ENCODE measurements at regions not wholly inside any gene's neighbourhood (a gene's known extent, or its start where the extent isn't known, plus 50 kb on each side); places are given as distances from the start of the nearest gene placed in this dataset.

DNA sequence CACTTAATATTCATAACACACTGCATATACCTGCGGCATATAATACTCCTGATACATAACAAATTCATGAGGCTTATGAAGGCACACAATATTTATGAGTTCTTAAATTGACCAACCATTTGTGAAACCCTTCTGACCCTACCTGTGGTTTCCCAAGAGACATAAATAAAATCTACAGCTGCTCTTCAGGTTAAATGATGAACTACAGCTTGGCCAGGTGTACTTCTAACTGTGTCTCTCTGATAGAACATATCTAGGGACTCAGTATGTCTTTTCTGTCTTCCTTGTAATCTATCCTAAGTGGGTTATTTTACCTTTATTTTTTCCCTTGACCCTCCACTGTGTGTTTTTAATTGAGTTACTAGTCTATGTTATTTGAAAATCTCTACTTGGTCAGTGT, 189.9 kb upstream of the UFM1 start:
- TF ChIP-seq, protein P1, sequence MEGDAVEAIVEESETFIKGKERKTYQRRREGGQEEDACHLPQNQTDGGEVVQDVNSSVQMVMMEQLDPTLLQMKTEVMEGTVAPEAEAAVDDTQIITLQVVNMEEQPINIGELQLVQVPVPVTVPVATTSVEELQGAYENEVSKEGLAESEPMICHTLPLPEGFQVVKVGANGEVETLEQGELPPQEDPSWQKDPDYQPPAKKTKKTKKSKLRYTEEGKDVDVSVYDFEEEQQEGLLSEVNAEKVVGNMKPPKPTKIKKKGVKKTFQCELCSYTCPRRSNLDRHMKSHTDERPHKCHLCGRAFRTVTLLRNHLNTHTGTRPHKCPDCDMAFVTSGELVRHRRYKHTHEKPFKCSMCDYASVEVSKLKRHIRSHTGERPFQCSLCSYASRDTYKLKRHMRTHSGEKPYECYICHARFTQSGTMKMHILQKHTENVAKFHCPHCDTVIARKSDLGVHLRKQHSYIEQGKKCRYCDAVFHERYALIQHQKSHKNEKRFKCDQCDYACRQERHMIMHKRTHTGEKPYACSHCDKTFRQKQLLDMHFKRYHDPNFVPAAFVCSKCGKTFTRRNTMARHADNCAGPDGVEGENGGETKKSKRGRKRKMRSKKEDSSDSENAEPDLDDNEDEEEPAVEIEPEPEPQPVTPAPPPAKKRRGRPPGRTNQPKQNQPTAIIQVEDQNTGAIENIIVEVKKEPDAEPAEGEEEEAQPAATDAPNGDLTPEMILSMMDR (IDR thresholded peaks at IDR 0.05; ENCODE audit: borderline replicate concordance, extremely low read depth, low read length, poor library complexity, severe bottlenecking) = no peak
- TF ChIP-seq EZH2 (IDR thresholded peaks at IDR 0.05; ENCODE audit: borderline replicate concordance, low read depth, low read length, severe bottlenecking) = no peak

All from DND-41 (cell line).